ENCODE measurements at regions not wholly inside any gene's neighbourhood (a gene's known extent, or its start where the extent isn't known, plus 50 kb on each side); places are given as distances from the start of the nearest gene placed in this dataset.

- TF ChIP-seq CEBPB (IDR thresholded peaks at IDR 0.05) (no peak), FOXM1 (IDR thresholded peaks at IDR 0.05; ENCODE audit: borderline replicate concordance, low read depth) (no peak), EP300 (IDR thresholded peaks at IDR 0.05; ENCODE audit: borderline replicate concordance) (no peak), REST (IDR thresholded peaks at IDR 0.05; ENCODE audit: low read depth) (no peak), MAX (IDR thresholded peaks at IDR 0.05) (no peak), CREB1 (IDR thresholded peaks at IDR 0.05; ENCODE audit: low read depth) (no peak), TAF1 (IDR thresholded peaks at IDR 0.05; ENCODE audit: low read depth) (no peak), TCF12 (IDR thresholded peaks at IDR 0.05; ENCODE audit: low read depth) (no peak), TEAD4 (IDR thresholded peaks at IDR 0.05) (no peak), RAD21 (IDR thresholded peaks at IDR 0.05; ENCODE audit: low read depth) (no peak), EGR1 (IDR thresholded peaks at IDR 0.05) (no peak), USF1 (IDR thresholded peaks at IDR 0.05) (no peak), NFIC (IDR thresholded peaks at IDR 0.05) (no peak)
Measured at GRCh38 chr4:97370568-97370967, 772.7 kb downstream of the STPG2 start.

Measured in Ishikawa (cell line).